HFF-Myc (cell line): ENCODE measurements at regions not wholly inside any gene's neighbourhood (a gene's known extent, or its start where the extent isn't known, plus 50 kb on each side); places are given as distances from the start of the nearest gene placed in this dataset.

Source experiments
- DNase-seq: peaks from one replicate; pipeline ENCODE4 v3.0.0-alpha.2; 2011; ENCODE audit warnings: low read depth; ENCODE audit errors: extremely low read depth
- H3K4me3 ChIP-seq: replicated peaks from 2 replicates; pipeline ENCODE4 v1.5.1; 2011; ENCODE audit warnings: low read depth, mild to moderate bottlenecking, control low read depth, low read length
- TF ChIP-seq, protein P1 (sequence below): IDR thresholded peaks from 2 replicates; pipeline ENCODE4 v1.5.1; 2012; ENCODE audit warnings: mild to moderate bottlenecking, low read depth, low read length, control low read depth; ENCODE audit errors: missing control alignments

DNA sequence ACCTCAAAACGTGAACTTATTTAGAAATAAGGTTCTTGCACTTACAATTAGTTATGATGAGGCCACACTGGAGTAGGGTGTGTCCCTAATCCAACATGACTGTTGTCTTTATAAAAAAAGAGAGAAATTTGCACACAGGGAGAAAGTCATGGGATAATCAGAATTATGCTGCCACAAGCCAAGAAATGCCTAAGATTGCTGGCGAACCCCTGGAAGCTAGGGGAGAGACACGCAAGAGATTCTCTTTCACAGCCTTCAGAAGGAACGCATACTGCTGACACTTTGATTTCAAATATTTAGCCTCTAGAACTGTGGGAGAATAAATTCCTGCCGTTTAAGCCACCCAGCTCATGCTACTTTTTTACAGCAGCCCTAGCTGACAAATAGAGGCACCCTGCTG lies 138.3 kb downstream of the CCDC71L start:
- H3K4me3 ChIP-seq, result no peak overlapping the region
- DNase-seq, result no peak
- TF ChIP-seq, protein P1, sequence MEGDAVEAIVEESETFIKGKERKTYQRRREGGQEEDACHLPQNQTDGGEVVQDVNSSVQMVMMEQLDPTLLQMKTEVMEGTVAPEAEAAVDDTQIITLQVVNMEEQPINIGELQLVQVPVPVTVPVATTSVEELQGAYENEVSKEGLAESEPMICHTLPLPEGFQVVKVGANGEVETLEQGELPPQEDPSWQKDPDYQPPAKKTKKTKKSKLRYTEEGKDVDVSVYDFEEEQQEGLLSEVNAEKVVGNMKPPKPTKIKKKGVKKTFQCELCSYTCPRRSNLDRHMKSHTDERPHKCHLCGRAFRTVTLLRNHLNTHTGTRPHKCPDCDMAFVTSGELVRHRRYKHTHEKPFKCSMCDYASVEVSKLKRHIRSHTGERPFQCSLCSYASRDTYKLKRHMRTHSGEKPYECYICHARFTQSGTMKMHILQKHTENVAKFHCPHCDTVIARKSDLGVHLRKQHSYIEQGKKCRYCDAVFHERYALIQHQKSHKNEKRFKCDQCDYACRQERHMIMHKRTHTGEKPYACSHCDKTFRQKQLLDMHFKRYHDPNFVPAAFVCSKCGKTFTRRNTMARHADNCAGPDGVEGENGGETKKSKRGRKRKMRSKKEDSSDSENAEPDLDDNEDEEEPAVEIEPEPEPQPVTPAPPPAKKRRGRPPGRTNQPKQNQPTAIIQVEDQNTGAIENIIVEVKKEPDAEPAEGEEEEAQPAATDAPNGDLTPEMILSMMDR, result no peak

DNA sequence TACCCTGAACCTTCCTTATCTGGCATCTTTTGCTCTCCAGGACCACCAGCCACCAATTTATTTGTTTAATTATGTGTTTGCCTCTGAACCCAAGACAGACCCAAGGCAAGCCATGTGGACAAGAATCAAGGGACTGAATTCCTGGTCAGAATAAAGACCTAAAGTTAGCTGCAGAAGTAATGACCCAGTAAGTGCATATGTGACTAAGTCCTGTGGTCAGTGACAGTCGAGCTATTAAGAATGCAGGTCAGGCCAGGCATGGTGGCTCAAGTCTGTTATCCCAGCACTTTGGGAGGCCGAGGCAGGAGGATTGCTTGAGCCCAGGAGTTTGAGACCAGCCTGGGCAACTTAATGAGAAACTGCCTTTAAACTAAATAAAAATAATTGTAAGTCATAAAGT lies 139.4 kb downstream of the CCDC71L start:
- DNase-seq, result no peak
- TF ChIP-seq, protein P1, result no peak
- H3K4me3 ChIP-seq, result no peak overlapping the region

DNA sequence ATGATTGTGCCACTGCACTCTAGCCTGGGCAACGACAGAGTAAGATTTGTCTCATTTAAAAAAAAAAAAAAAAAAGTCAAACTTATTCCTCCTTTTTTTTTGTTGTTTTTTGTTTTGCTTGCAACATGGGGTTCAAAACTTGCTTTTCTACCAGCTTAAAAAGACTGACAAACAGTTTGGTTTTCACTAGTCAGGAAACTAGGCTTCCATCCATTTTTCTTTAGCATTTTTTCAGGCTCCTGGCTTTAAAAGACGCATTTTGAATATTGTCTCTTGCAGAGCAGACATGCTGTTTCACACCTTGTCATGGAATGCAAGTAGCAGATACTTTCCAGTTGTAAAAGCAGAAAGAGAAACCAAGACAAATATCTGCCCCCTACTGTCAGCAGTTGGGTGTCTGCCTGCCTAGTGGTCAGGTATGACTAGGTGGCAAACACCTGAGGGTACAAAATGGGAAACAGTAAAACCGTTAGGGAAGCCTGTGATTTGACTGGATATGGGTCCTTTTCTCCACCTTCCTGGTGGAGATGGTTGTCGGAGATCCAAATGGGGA lies 139.9 kb downstream of the CCDC71L start:
- DNase-seq, result no peak
- no peak overlapping the region for H3K4me3 ChIP-seq
- TF ChIP-seq, protein P1, result no peak

DNA sequence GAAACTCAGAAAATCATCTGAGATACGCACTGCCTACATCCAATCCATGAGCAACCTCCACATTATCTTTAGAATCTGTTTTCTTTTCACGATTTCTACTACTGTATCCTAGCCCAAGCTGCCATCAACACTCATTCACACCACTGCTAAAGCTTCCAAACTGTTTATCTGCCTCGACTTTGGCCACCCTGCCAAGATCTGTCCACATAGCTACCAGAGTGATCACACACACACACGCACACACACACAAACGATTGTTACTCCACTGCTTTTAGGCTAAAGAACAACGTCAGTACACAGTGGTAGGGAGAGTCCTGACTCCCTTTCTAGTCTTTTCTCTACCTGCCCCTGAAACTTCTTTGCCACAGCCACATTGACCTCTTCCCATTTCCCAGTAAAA lies 142.0 kb downstream of the CCDC71L start:
- no peak for DNase-seq
- H3K4me3 ChIP-seq, result no peak overlapping the region
- TF ChIP-seq, protein P1, result no peak

DNA sequence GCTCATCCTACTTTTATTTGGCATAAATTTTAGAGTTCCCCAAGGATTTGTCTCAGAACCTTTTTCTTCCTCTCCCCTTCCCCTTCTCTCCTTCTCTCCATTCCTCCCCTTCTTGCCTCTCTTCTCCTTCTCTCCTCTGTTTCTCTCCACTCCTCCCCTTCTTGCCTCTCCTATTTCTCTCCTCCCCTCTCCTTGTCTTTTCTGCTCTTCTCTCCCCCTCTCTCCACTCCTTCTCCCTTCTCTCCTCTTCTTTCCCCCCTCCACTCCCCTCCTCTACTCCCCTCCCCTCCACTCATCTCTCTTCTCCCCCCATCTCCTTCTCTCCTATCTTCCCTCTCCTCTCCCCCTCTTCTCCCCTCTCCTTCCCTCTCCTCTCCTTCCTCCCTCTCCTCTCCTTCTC lies 142.7 kb downstream of the CCDC71L start:
- H3K4me3 ChIP-seq, result no peak overlapping the region
- DNase-seq, result no peak
- TF ChIP-seq, protein P1, result no peak

DNA sequence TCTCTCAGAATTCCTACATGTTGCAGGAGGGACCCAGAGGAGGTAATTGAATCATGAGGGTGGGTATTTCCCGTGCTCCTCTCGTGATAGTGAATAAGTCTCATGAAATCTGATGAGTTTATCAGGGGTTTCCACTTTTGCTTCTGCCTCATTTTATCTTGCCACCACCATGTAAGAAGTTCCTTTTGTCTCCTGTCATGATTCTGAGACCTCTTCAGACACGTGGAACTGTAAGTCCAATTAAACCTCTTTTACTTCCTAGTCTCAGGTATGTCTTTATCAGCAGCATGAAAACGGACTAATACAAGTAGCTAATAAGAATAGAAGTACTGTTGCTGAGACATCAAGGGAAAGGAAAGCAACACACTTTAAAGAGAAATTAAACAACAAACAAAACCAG lies 143.4 kb downstream of the CCDC71L start:
- H3K4me3 ChIP-seq, result no peak overlapping the region
- DNase-seq, result no peak
- TF ChIP-seq, protein P1, result no peak

DNA sequence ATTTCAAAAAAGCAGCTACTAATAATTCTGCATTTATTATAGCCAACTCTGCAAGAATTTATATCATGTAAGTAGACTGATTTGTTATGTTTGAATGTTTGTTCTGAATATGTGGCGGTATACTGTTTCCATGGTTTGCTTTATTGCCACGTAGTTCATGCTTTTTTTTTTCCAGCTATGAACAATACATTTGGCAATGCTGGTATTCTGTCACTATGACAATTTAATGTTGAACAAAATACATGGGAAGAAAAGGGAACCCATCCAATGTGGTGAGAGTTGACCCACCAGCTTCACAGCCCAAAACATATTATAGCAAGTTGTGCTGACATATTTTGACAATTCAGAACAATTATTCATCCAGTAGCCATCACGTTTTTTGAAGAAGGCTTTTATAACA lies 145.6 kb downstream of the CCDC71L start:
- H3K4me3 ChIP-seq, result no peak overlapping the region
- TF ChIP-seq, protein P1, result no peak
- DNase-seq, result no peak
